ENCODE measurements at regions not wholly inside any gene's neighbourhood (a gene's known extent, or its start where the extent isn't known, plus 50 kb on each side); places are given as distances from the start of the nearest gene placed in this dataset.

DNA sequence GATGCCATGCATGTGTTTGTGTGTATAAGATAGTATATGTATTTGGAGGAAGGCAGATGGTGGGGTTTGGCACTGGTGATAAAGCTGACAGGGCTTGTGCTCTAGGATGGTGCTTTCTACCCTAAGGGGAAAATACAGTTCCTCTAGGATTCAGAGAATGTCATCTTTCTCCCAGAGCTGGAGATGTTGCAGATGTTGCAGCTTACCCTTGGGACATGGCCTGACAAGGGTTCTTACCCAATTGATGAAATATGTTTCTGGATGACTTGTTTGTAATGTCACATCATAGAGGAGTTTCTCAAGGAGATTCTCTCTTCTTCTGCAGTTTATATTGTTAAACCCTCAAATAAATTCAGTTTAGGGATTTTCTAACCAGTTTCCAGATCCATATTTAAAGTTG lies 52.5 kb upstream of the PITX2 start:
- no peak for DNase-seq

DNA sequence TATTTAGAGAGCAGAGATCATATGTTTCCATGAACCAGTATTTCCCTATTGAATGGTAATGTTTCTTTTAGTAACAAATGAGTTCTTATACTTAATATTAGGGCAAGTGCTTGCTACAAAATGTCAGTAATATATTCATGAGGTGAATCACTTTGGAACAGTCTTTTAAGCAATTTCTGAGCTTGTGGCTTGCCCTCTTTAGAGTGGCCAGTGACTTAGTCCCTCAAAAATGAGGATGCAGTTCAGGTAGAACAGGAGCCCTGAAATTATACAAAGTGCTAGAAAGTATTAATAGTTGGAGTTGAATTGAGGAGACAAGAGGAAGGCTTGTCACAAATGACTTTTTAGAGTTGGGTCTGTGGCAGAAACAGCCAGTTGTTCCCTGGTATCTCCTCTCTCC lies 53.4 kb upstream of the PITX2 start:
- DNase-seq, result no peak

- DNase-seq, result no peak
These were observed 55.8 kb upstream of the PITX2 start for GRCh38 chr4:110678517-110679227.

GRCh38 chr4:110680265-110680664 lies 57.4 kb upstream of the PITX2 start:
- no peak for DNase-seq

- DNase-seq, result no peak
These were observed 58.5 kb upstream of the PITX2 start for GRCh38 chr4:110681381-110681780.

GRCh38 chr4:110682311-110682710 lies 59.4 kb upstream of the PITX2 start:
- DNase-seq, result no peak

- no peak for DNase-seq
These were observed 60.7 kb upstream of the PITX2 start for GRCh38 chr4:110683601-110684000.

GRCh38 chr4:110702326-110702725 lies 79.4 kb upstream of the PITX2 start:
- DNase-seq, result no peak

- no peak for DNase-seq
These were observed 82.0 kb upstream of the PITX2 start for GRCh38 chr4:110704748-110705439.

- DNase-seq, result no peak
These were observed 82.5 kb upstream of the PITX2 start for GRCh38 chr4:110705440-110705782.

GRCh38 chr4:110710070-110710469 lies 87.2 kb upstream of the PITX2 start:
- no peak for DNase-seq

- DNase-seq, result no peak
These were observed 89.6 kb upstream of the PITX2 start for GRCh38 chr4:110712486-110712885.

- DNase-seq, result no peak
These were observed 107.4 kb upstream of the PITX2 start for GRCh38 chr4:110730318-110730717.

DNA sequence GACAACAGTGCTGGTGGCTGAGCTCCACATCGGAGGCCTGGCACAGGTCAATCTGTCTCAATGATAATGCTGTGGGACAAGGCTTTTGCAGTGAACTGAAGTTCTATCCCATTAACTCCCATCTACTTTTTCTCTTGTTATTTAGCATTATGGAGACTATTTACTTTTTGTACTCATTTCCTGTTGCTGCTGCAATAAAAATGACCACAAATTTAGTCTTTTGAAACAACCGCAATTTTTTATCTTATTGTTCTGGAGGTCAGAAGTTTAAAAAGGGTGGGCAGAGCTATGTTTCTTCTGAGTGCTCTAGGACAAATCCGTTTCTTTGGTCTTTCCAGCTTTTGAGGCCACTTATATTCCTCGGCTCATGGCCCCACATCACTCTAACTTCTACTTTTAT lies 111.0 kb upstream of the PITX2 start:
- DNase-seq, result no peak

- DNase-seq, result no peak
These were observed 112.8 kb upstream of the PITX2 start for GRCh38 chr4:110735686-110736085.

GRCh38 chr4:110737931-110738330 lies 115.1 kb upstream of the PITX2 start:
- no peak for DNase-seq

- no peak for DNase-seq
These were observed 119.3 kb upstream of the PITX2 start for GRCh38 chr4:110742143-110742542.

- no peak for DNase-seq
These were observed 125.2 kb upstream of the PITX2 start for GRCh38 chr4:110748071-110748470.

DNA sequence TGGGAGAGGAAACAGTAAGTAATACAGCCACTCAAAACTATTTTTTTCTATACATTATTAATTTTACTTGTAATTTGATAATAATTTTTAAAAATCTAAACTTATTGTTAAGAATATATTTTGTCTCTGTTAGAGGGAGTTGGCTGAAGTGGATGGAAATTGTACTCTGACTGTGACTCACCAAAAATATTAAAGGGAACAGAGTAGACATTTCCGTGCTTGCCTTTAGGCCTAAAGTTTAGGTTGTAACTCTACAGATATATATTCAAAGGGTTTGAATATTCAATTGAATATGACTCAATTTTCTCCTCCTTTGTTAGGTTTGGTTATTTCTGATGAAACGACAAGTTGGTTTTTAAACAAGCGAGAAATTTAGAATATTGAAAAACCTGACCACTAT lies 128.3 kb upstream of the PITX2 start:
- DNase-seq, result no peak

DNA sequence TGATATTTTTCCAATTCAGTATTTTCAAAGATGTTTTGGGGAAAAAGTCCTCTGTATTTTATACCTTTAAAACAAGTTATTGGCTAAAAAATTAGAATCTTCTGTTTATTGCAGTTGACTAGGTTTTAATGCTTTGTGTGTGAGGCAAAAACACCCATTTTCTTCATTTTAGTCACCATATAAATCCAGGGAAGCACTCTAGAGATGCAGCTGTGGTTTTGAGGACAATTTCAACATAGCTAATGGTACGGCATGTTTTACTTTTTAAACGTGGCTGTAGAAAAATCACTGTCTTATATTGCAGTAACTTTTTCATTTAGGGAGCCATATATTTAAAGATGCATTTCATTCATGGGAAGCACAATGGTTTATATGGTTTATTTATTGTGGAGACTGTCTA lies 129.1 kb upstream of the PITX2 start:
- no peak for DNase-seq

- DNase-seq, result no peak
These were observed 130.6 kb upstream of the PITX2 start for GRCh38 chr4:110753466-110753865.

DNA sequence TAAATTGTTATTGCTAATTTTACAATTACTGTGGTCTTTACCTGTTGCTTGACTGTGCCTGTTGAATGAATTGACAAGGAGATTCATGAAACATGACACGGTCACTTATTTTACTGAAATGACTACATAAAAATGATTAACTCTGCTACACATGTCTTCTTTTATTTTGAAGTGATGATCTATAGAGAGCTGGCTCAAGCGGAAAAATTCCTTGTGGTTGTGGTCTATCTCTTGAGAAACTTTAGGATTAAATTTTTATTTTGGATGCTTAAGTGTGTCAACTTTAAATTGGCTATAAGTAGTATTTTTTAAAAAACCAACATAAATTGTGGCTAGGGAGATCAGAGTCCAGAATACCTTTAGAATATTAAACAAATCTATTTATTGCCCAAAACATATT lies 131.8 kb upstream of the PITX2 start:
- no peak for DNase-seq

DNA sequence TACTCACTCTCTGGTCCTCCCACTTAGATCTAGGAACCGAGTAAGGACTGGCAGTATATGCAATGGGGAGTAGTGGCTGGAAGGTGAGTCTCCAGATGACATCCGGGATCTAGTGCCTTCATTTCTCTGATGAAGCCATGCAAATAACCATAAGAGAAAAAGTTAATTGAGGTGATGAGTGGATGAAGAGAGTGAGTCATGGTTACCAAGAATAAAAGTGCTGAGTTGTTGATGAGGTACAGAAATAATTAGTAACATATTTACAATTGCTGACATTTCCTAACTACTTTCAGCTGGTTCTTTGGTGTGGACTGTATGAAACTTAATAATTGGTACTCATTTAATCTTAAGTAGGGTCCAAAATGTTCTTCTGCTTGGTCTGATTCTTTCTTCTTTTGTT lies 146.7 kb upstream of the PITX2 start:
- DNase-seq, result no peak

DNA sequence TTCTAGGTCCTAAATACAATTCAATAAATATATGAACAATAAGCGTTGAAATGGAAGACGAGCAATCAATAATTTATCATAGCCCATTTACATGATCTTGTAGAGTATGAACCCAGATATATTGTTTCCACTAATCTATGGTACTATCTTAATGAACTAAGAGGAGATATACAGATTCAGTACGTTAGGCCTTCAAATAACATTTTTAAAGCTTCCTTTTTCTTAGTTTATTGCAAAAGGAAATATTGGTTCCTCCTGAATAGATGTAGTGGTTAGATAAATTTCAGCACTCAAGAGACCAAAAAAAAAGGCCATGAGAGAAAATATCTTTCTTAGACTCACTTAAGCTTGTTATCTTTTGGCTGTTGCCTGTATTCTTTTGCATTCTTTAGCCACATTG lies 147.5 kb upstream of the PITX2 start:
- DNase-seq, result no peak

DNA sequence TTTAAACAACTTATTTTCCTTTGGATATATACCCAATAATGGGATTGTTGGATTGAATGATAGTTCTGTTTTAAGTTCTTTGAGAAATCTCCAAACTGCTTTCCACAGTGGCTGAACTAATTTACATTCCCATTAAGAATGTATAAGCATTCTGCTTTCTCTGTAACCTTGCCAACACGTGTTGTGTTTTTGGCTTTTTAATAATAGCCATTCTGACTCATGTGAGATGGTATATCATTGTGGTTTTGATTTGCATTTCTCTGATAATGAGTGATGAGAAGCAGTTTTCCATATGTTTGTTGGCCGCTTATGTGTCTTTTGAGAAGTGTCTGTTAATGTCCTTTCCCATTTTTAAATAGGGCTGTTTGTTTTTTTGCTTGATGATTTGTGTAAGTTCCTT lies 155.6 kb upstream of the PITX2 start:
- DNase-seq, result no peak
